Type B pancreatic cell (in vitro differentiated cells): ENCODE measurements at regions not wholly inside any gene's neighbourhood (a gene's known extent, or its start where the extent isn't known, plus 50 kb on each side); places are given as distances from the start of the nearest gene placed in this dataset.

Experiments used
- DNase-seq: peaks from one replicate; pipeline ENCODE4 v3.0.0; 2021; ENCODE audit warnings: mixed read lengths; ENCODE audit not compliant: unreplicated experiment; ENCODE audit errors: extremely low spot score
- H3K27ac Mint-ChIP-seq: 2 replicates; pipeline ENCODE4 v1.8.0; 2021; ENCODE audit warnings: mild to moderate bottlenecking, mixed read lengths
- H3K27me3 Mint-ChIP-seq: 2 replicates; pipeline ENCODE4 v1.8.0; 2021; ENCODE audit warnings: mixed read lengths
- H3K36me3 Mint-ChIP-seq: 2 replicates; pipeline ENCODE4 v1.8.0; 2021; ENCODE audit warnings: mixed read lengths
- H3K4me1 Mint-ChIP-seq: one replicate; pipeline ENCODE4 v1.8.0; 2021; ENCODE audit warnings: mixed read lengths; ENCODE audit not compliant: unreplicated experiment
- H3K4me3 Mint-ChIP-seq: 2 replicates; pipeline ENCODE4 v1.8.0; 2021; ENCODE audit warnings: mild to moderate bottlenecking, mixed read lengths
- H3K9me3 Mint-ChIP-seq: 2 replicates; pipeline ENCODE4 v1.8.0; 2021; ENCODE audit warnings: mixed read lengths
- CTCF ChIP-seq: fragments of 200-600 bp; sonication (generic); conservative IDR thresholded peaks from 2 replicates; pipeline ENCODE4 v1.5.0; 2021; ENCODE audit warnings: antibody characterized with exemption, mild to moderate bottlenecking

GRCh38 chr2:236956641-236957040, 129.0 kb upstream of the COPS8 start:
- no peak for TF ChIP-seq CTCF
- Mint-ChIP-seq H3K27ac (peak overlapping the region; percentile 72), H3K9me3 (peaks cover 28% of the 10 kb centered on the region), H3K4me3 (peak overlapping the region; percentile 45), H3K4me1 (peaks cover 27% of the 10 kb centered on the region), H3K27me3 (peaks cover 2% of the 10 kb centered on the region), H3K36me3 (peaks cover 15% of the 10 kb centered on the region)
- DNase-seq = no peak

GRCh38 chr2:236959036-236959435, 126.7 kb upstream of the COPS8 start:
- H3K4me3 Mint-ChIP-seq = no peak overlapping the region
- no peak overlapping the region for H3K27ac Mint-ChIP-seq
- DNase-seq = no peak
- TF ChIP-seq CTCF = no peak
- H3K9me3 Mint-ChIP-seq = peaks cover 23% of the 10 kb centered on the region
- peaks cover 22% of the 10 kb centered on the region for H3K4me1 Mint-ChIP-seq
- peaks cover 10% of the 10 kb centered on the region for H3K36me3 Mint-ChIP-seq
- peaks cover 3% of the 10 kb centered on the region for H3K27me3 Mint-ChIP-seq

GRCh38 chr2:236959876-236960275, 125.8 kb upstream of the COPS8 start:
- no peak overlapping the region for H3K27ac Mint-ChIP-seq
- no peak for DNase-seq
- peaks cover 4% of the 10 kb centered on the region for H3K27me3 Mint-ChIP-seq
- peaks cover 31% of the 10 kb centered on the region for H3K4me1 Mint-ChIP-seq
- peaks cover 23% of the 10 kb centered on the region for H3K9me3 Mint-ChIP-seq
- TF ChIP-seq CTCF = no peak
- H3K36me3 Mint-ChIP-seq = peaks cover 12% of the 10 kb centered on the region
- no peak overlapping the region for H3K4me3 Mint-ChIP-seq

GRCh38 chr2:236960531-236960930, 125.2 kb upstream of the COPS8 start:
- TF ChIP-seq CTCF = no peak
- H3K4me3 Mint-ChIP-seq = no peak overlapping the region
- H3K4me1 Mint-ChIP-seq = peaks cover 26% of the 10 kb centered on the region
- peaks cover 4% of the 10 kb centered on the region for H3K27me3 Mint-ChIP-seq
- no peak overlapping the region for H3K27ac Mint-ChIP-seq
- peaks cover 7% of the 10 kb centered on the region for H3K36me3 Mint-ChIP-seq
- H3K9me3 Mint-ChIP-seq = peaks cover 16% of the 10 kb centered on the region
- no peak for DNase-seq

GRCh38 chr2:236962816-236963215, 122.9 kb upstream of the COPS8 start:
- Mint-ChIP-seq H3K9me3 (peaks cover 5% of the 10 kb centered on the region), H3K4me1 (peaks cover 15% of the 10 kb centered on the region)
- no peak for DNase-seq

More at GRCh38 chr2:236962816-236963215, 122.9 kb upstream of the COPS8 start:
- no peak overlapping the region for H3K4me3 Mint-ChIP-seq
- no peak overlapping the region for H3K27ac Mint-ChIP-seq
- H3K36me3 Mint-ChIP-seq = peaks cover 5% of the 10 kb centered on the region
- H3K27me3 Mint-ChIP-seq = peaks cover 4% of the 10 kb centered on the region
- TF ChIP-seq CTCF = no peak
